ENCODE measurements at regions not wholly inside any gene's neighbourhood (a gene's known extent, or its start where the extent isn't known, plus 50 kb on each side); places are given as distances from the start of the nearest gene placed in this dataset.

DNA sequence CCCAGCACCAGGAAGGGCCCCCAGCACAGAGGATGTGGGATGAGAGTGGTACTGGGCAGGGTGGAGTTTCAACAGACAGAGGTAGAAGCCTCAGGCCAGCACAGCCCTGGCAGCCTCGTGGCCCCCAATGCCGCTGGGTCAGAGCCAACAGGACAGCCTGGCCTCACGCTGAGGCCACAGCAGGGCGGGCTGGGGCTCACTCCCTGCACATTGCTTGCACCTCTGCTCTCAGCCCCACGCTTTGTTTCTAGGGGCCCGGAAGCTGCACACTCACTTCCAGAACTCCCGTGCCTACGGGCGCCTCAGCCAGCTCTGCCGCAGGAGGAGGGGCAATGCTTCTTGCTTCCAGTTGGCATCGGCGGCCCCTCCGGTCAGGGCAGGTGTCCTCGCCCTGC is 72.9 kb downstream of the SIK1 start:
- no peak overlapping the region for H3K4me3 ChIP-seq (ENCODE audit: low read depth, low read length)
- DNase-seq (ENCODE audit: low read depth) = no peak
- TF ChIP-seq, protein P1, sequence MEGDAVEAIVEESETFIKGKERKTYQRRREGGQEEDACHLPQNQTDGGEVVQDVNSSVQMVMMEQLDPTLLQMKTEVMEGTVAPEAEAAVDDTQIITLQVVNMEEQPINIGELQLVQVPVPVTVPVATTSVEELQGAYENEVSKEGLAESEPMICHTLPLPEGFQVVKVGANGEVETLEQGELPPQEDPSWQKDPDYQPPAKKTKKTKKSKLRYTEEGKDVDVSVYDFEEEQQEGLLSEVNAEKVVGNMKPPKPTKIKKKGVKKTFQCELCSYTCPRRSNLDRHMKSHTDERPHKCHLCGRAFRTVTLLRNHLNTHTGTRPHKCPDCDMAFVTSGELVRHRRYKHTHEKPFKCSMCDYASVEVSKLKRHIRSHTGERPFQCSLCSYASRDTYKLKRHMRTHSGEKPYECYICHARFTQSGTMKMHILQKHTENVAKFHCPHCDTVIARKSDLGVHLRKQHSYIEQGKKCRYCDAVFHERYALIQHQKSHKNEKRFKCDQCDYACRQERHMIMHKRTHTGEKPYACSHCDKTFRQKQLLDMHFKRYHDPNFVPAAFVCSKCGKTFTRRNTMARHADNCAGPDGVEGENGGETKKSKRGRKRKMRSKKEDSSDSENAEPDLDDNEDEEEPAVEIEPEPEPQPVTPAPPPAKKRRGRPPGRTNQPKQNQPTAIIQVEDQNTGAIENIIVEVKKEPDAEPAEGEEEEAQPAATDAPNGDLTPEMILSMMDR (IDR thresholded peaks at IDR 0.05; ENCODE audit: insufficient read depth, low read depth, low read length) = no peak

DNA sequence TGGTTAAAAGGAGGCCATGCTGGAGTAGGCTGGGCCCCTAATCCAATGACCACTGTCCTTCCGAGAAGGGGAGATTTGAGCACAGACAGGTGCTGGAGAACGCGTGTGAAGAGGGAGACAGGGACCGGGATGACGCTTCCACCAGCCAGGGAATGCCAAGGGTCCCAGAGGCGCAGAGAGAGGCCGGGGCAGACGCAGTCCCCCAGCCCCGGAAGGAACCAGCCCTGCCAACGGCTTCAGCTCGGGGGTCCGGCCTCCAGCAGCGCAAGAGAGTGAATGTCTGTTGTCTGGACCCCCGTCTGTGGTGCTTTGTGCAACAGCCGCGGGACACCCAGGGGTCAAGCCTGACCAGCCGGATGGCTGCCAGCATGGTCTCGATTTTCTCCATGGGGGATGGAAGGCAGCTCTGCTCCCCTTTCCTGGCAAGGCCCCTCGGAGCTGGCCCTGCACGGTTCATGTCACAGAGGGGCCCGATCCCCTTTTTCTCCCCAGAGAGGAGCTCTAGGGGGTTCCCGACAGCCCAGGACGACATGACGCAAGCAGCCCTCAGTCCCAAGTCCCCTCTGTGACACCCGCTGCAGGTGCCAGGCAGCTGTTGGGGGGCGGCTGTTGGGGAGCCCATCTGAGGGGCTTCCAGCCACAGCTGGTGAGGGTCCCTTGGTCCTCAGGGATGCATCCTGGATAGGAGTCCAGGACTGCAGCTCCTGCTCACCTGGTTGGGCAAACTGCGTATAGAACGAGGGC is 73.5 kb downstream of the SIK1 start:
- TF ChIP-seq, protein P1 (IDR thresholded peaks at IDR 0.05; ENCODE audit: insufficient read depth, low read depth, low read length) = no peak
- no peak for DNase-seq (ENCODE audit: low read depth)
- H3K4me3 ChIP-seq (ENCODE audit: low read depth, low read length) = no peak overlapping the region

GRCh38 chr21:43352568-43353281 is 74.2 kb downstream of the SIK1 start:
- no peak for DNase-seq (ENCODE audit: low read depth)
- TF ChIP-seq, protein P1 (IDR thresholded peaks at IDR 0.05; ENCODE audit: insufficient read depth, low read depth, low read length) = no peak

GRCh38 chr21:43352154-43352537 is 74.8 kb downstream of the SIK1 start:
- TF ChIP-seq, protein P1 (IDR thresholded peaks at IDR 0.05; ENCODE audit: insufficient read depth, low read depth, low read length) = no peak

More at GRCh38 chr21:43352568-43353281, 74.2 kb downstream of the SIK1 start:
- no peak overlapping the region for H3K4me3 ChIP-seq (ENCODE audit: low read depth, low read length)

GRCh38 chr21:43351501-43352153 is 75.3 kb downstream of the SIK1 start:
- no peak for DNase-seq (ENCODE audit: low read depth)
- no peak overlapping the region for H3K4me3 ChIP-seq (ENCODE audit: low read depth, low read length)
- TF ChIP-seq, protein P1 (IDR thresholded peaks at IDR 0.05; ENCODE audit: insufficient read depth, low read depth, low read length) = no peak

More at GRCh38 chr21:43352154-43352537, 74.8 kb downstream of the SIK1 start:
- no peak for DNase-seq (ENCODE audit: low read depth)
- no peak overlapping the region for H3K4me3 ChIP-seq (ENCODE audit: low read depth, low read length)

GRCh38 chr21:43349644-43350043 is 77.3 kb downstream of the SIK1 start:
- no peak overlapping the region for H3K4me3 ChIP-seq (ENCODE audit: low read depth, low read length)
- DNase-seq (ENCODE audit: low read depth) = no peak
- TF ChIP-seq, protein P1 (IDR thresholded peaks at IDR 0.05; ENCODE audit: insufficient read depth, low read depth, low read length) = no peak
